ENCODE measurements at regions not wholly inside any gene's neighbourhood (a gene's known extent, or its start where the extent isn't known, plus 50 kb on each side); places are given as distances from the start of the nearest gene placed in this dataset.

DNA sequence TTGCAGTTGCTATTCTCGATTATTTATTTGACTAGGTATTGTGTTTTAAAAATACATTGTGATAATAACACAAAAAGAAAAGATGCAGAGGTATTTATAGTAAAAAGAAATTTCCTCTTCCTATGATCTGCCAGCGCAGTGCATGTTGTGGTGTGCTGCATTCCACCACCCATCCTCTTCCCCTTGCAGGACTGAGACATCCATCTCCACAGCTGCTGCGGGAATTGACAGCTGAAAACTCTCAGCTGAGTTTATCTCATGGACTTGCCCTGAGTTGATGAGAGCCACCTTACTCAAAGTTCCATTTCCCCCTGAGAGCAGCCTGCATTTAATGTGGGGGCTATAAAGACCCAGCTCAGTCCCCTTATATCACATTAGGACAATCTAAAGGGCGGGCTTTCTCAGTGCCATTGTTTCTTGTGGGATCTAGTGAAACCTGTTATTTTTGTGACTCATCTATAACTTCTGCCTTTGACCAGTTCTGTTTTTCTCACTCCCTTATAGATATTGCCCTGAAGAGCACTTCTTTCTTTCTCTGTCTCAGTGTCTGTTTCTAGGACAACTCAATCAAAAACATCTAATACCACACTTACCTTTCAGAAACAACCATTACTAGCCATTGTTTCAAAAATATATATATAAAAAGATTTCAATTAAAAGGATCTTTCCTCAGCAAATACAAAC is 698.5 kb downstream of the NR4A2 start:
- TF ChIP-seq, protein P1, sequence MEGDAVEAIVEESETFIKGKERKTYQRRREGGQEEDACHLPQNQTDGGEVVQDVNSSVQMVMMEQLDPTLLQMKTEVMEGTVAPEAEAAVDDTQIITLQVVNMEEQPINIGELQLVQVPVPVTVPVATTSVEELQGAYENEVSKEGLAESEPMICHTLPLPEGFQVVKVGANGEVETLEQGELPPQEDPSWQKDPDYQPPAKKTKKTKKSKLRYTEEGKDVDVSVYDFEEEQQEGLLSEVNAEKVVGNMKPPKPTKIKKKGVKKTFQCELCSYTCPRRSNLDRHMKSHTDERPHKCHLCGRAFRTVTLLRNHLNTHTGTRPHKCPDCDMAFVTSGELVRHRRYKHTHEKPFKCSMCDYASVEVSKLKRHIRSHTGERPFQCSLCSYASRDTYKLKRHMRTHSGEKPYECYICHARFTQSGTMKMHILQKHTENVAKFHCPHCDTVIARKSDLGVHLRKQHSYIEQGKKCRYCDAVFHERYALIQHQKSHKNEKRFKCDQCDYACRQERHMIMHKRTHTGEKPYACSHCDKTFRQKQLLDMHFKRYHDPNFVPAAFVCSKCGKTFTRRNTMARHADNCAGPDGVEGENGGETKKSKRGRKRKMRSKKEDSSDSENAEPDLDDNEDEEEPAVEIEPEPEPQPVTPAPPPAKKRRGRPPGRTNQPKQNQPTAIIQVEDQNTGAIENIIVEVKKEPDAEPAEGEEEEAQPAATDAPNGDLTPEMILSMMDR (conservative IDR thresholded peaks at IDR 0.05), result no peak
- TF ChIP-seq ZFX (IDR thresholded peaks at IDR 0.05), result no peak

Data from C4-2B (cell line).